Stimulated activated CD4-positive, alpha-beta T cell treated with anti-CD3 and anti-CD28 coated beads, Interleukin-4, amount 100 ng/mL, for 1 hour (primary cell): ENCODE measurements at regions not wholly inside any gene's neighbourhood (a gene's known extent, or its start where the extent isn't known, plus 50 kb on each side); places are given as distances from the start of the nearest gene placed in this dataset.

Experiments
- DNase-seq: peaks from one replicate; pipeline ENCODE4 v3.0.0-alpha.2; 2020

- DNase-seq, result no peak
Measured at GRCh38 chr13:59478908-59479307, 684.8 kb downstream of the DIAPH3 start.

- no peak for DNase-seq
Measured at GRCh38 chr13:59479629-59480028, 684.1 kb downstream of the DIAPH3 start.

DNA sequence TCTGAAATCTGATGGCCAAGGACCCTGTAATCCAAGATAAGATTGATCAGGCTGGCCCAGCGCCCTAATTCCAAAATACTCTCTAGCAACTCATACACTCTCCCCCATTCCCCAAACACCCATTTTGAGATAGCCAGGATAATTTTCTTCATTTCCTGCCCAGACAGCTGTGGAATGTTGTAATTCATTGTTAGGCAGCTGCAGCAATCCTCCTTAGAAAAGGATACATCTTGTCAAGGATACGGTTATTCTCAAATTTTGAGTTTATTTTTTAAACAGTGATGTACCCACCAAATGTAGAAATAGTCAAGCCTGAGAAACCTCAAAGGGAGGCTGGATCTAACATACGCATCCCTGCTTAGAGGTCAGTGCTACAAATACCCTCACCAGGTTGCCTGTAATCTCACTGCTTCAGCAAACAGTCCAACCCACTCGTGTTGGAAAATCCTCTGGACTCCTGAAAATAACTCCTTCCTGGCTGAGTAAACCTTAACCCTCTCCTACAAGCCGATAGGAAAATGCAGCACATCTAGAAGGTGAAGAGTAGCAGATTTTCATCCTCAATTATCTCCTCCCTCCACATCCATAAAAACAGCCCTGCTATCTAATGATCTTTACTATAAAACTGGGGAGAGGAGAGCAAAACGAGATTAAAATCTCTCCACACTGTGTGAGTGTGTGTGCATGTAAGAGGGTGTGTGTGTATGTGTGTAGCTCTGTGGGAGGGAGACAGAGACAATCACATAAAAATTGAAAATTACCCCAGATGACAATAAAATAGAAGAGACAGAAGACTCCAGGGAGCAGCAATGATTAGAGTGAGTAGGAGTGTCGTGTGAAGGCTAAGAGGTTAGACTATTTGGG lies 683.1 kb downstream of the DIAPH3 start:
- DNase-seq, result no peak

DNA sequence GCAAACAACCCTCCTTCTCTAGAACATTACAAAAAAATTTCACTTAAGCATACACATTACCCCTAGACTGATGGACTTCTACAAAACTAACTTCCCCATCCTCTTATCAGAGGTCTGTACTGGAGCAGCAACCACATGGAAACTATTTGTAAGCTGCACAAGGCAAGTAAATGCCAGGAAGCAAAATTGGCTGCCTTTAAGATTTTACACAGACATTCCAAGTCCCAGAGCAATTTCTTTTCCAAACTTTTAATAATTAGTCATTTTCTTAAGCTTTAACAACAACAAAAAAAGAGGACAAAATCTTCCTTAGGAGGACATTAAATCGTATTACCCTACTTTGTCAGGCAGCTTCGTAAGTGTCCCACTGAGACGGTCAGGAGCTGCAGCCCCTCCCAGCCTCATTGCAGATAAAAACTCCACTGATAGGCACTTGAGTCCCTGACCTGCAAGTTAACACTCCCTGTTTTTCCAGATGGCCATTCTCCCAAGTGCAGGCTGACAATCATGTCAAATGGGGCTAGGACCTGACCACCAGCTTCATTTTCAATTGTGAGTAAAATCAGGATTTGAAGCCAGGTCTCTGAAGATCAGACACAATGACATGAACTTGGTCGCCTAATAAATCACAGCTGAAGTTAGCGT lies 680.1 kb downstream of the DIAPH3 start:
- DNase-seq, result no peak

GRCh38 chr13:59487883-59488282 lies 675.8 kb downstream of the DIAPH3 start:
- no peak for DNase-seq

GRCh38 chr13:59488436-59488835 lies 675.3 kb downstream of the DIAPH3 start:
- DNase-seq, result no peak

DNA sequence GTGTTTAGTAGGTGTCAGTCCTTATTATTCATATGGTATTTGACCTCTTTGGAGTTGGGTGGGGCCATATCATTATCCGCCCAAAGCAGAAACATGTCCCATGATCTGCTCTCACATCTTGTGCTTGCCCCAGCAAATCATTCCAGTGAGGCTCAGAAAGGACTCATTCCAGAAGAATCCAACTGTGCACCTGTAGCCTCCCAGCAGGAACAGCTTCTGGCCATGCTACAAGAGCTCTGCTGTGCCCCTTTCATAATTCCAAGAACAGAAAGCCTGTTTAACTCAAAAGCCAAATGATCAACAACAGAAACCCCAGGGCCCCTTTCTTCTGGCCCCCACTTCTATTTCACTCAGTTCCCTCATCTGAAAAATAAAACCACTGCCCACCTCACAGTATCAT lies 673.1 kb downstream of the DIAPH3 start:
- no peak for DNase-seq

DNA sequence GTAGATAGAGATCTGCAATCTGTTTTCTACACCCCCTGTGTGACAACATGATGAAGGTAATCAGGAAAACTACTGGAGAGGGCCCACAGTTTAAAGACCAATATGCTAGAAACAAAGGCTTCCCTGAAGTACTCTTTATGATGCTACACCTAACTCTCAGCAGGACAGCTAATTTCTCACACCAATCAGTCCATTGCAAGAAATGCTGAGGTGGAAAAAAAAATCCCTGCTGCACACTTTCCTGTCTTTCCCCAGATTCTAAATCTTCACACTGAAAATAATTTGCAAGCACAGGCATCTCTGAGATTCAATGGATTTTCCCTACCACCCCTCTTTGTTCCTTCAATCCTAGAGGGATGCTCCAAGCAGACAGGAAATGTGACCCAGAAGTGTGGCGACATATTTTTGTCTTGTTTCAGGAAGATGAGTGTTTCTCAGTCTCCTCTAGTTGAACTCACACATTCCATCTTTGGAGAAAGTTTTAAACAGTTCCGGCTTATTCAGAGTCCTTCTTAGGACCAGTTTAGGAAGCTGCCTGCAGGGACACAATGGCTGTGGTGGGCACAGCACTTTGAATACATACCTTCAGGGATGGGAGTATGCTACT lies 671.6 kb downstream of the DIAPH3 start:
- no peak for DNase-seq

- DNase-seq, result no peak
Measured at GRCh38 chr13:59493436-59493965, 670.2 kb downstream of the DIAPH3 start.

DNA sequence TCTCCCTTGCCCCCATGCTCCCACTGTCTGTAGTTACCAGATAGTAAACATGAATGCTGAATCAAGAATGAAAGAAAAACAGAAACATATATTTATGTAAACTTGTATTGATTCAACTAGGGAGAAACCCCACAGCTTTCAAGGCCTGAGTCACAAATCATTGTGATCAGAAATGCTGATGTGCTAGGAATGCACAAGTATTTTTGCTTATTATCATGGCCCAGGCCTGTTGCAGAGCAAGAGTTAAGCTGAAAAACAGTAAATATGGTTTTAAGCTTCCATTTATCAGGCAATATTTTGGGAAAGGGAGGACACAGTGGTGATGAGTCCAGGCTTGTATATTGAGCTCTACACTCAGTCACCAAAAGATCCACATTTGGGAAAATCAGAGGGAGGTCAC lies 669.6 kb downstream of the DIAPH3 start:
- DNase-seq, result no peak

- no peak for DNase-seq
Measured at GRCh38 chr13:59494560-59494970, 669.2 kb downstream of the DIAPH3 start.

- DNase-seq, result no peak
Measured at GRCh38 chr13:59495299-59495698, 668.4 kb downstream of the DIAPH3 start.

- DNase-seq, result no peak
Measured at GRCh38 chr13:59495936-59496512, 667.7 kb downstream of the DIAPH3 start.

DNA sequence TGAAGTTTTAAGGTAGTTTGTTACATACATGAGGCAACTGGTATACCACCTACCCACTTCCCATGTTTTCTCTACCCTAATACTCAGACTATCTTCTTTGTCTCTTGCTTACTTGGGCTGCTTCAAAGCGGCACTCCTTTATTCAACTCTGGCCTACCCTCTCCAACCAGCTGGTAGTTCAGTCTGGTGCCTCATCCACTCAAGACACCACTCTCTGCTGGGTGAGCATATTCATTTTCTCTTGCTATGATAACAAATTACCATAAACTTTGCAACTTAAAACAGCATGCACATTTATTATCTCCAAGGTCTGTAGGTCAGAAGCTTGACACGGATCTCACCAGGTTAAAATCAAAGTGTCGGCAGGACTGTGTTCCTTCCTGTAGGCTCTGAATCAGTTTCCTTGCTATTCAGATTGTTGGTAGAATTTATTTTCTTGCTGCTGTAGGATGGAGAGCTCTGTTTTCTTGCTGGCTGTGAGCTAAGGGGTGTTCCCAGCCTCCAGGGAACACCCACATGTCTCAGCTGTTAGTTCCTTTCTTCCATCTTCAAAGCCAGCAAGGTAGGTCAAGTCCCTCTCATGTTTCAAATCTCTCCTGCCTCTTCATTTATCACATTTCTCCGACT lies 666.0 kb downstream of the DIAPH3 start:
- DNase-seq, result no peak

DNA sequence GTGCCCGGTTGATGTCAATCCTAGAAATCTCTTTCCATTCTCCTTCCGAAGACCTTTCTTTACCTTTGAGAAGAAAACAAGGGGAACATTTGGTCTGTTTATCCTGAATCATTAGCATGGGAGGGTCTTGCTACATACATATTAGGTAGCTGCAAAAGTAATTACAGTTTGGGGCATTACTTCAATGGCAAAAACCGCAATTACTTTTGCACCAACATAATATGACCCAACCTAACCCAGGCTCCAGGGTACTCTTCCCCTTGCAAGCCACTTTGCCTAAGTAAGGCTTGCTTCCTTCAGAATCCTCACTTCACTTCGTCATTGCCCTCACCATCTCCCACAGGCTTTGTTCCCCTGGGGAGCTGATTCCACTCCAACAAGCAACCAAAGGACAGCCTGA lies 662.7 kb downstream of the DIAPH3 start:
- no peak for DNase-seq

GRCh38 chr13:59504407-59504806 lies 659.3 kb downstream of the DIAPH3 start:
- no peak for DNase-seq

- no peak for DNase-seq
Measured at GRCh38 chr13:59510386-59510785, 653.3 kb downstream of the DIAPH3 start.

GRCh38 chr13:59513686-59514085 lies 650.0 kb downstream of the DIAPH3 start:
- no peak for DNase-seq

DNA sequence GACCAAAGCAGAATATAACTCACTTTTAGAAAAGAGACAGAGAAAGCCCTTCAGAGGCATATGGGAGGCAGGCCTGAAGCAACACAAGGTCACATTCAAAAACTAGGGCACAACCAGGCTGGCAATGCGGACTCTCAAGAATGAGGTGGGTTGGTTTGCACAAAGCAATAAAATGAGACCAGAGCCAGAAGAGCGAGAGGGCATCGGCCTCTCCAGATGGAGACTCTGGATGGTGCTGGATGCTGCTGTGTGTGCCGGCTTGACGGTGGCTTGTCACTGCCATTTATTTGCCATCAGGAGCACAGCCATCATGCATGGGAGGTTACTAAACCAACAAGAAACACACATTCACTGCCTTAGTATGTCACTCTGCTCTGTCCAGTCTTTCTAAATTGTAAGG lies 649.4 kb downstream of the DIAPH3 start:
- no peak for DNase-seq

GRCh38 chr13:59519819-59520218 lies 643.9 kb downstream of the DIAPH3 start:
- DNase-seq, result no peak

DNA sequence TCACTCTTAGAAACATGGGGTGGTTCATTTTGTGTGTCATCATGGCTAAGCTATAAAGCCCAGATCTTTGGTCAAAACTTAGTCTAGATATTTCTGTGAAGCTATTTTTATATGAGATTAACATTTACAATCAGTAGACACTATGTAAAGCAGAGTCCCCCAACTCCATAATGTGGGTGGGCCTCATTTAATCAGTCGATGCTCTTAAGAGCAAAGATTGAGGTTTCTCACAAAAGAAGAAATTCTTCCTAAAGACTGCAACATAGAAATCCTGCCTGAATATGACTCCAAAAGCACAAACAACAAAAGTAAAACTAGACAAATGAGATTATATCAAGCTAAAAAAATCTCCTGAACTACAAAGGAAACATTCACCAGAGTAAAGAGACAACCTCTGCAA lies 642.2 kb downstream of the DIAPH3 start:
- no peak for DNase-seq

DNA sequence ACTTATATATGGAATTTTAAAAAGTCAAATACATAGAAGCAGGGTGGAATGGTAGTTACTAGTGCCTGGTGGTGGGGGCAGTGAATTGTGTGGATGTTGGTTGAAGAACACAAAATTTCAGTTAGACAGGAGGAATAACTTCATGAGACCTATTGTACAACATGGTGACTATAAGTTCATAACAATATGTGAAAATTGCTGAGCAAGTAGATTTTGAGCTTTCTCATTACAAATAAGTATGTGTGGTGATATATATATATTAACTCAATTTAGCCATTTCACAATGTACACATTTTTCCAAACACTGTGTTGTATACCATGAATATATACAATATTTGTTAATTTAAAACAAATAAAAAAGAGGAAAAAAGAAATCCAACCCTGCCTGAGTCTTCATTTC lies 641.1 kb downstream of the DIAPH3 start:
- DNase-seq, result no peak

DNA sequence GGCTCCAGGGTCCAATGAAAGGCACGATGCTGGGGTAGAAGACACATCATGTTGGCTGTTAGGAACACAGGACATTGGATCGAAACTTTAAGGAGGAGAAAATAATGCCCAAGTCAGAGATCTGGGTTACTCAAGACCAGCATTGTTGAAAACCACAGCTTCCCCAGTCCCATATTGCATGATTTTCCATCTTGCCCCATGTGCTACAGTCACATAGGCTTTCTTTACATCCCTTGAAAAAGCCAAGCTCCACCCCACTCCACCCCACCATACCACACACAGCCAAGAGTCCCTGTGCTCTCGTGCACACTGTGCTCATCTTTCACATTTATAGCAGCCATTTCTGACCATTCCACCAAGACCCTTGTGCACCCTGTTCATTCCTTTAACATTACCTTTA lies 636.2 kb downstream of the DIAPH3 start:
- DNase-seq, result no peak
